Glutamatergic neuron (in vitro differentiated cells): ENCODE measurements at regions not wholly inside any gene's neighbourhood (a gene's known extent, or its start where the extent isn't known, plus 50 kb on each side); places are given as distances from the start of the nearest gene placed in this dataset.
"Not testable (repeated sequence)": the region's sequence is repeated elsewhere in the genome, so short reads cannot be mapped to it uniquely, and the experiment has no call there.

ENCODE experiments used
- DNase-seq: peaks from one replicate; pipeline ENCODE4 v3.0.0; 2022
- H3K27ac Mint-ChIP-seq: one replicate; pipeline ENCODE4 v1.8.0; 2020; ENCODE audit warnings: mild to moderate bottlenecking, mixed read lengths, inconsistent platforms; ENCODE audit not compliant: unreplicated experiment
- H3K27me3 Mint-ChIP-seq: one replicate; pipeline ENCODE4 v1.8.0; 2020; ENCODE audit warnings: mild to moderate bottlenecking, moderate library complexity, mixed read lengths, inconsistent platforms; ENCODE audit not compliant: unreplicated experiment
- H3K36me3 Mint-ChIP-seq: one replicate; pipeline ENCODE4 v1.8.0; 2020; ENCODE audit warnings: mild to moderate bottlenecking, mixed read lengths, inconsistent platforms; ENCODE audit not compliant: unreplicated experiment
- H3K4me1 Mint-ChIP-seq: one replicate; pipeline ENCODE4 v1.8.0; 2020; ENCODE audit warnings: mild to moderate bottlenecking, low read depth, mixed read lengths, inconsistent platforms; ENCODE audit not compliant: unreplicated experiment
- H3K4me3 Mint-ChIP-seq: one replicate; pipeline ENCODE4 v1.8.0; 2020; ENCODE audit warnings: mild to moderate bottlenecking, mixed read lengths, inconsistent platforms; ENCODE audit not compliant: unreplicated experiment
- H3K9me3 Mint-ChIP-seq: one replicate; pipeline ENCODE4 v1.8.0; 2020; ENCODE audit warnings: mild to moderate bottlenecking, moderate library complexity, mixed read lengths, inconsistent platforms; ENCODE audit not compliant: unreplicated experiment
- CTCF ChIP-seq: fragments of 200-600 bp; sonication (generic); IDR thresholded peaks from one replicate; pipeline ENCODE4 v1.5.0; 2021; ENCODE audit not compliant: partially characterized antibody, unreplicated experiment

- H3K27ac Mint-ChIP-seq: no peak overlapping the region
- no peak for TF ChIP-seq CTCF
- H3K4me1 Mint-ChIP-seq: no peaks in the 10 kb centered on the region
- no peak for DNase-seq
- no peaks in the 10 kb centered on the region for H3K9me3 Mint-ChIP-seq
- no peak overlapping the region for H3K4me3 Mint-ChIP-seq
- H3K36me3 Mint-ChIP-seq: peaks cover 15% of the 10 kb centered on the region
- no peaks in the 10 kb centered on the region for H3K27me3 Mint-ChIP-seq
These were observed 130.8 kb downstream of the B3GNT2 start for GRCh38 chr2:62326735-62327134.

- no peak for TF ChIP-seq CTCF
- no peak overlapping the region for H3K27ac Mint-ChIP-seq
- peaks cover 15% of the 10 kb centered on the region for H3K36me3 Mint-ChIP-seq
- no peaks in the 10 kb centered on the region for H3K4me1 Mint-ChIP-seq
- no peaks in the 10 kb centered on the region for H3K9me3 Mint-ChIP-seq
- H3K27me3 Mint-ChIP-seq: no peaks in the 10 kb centered on the region
- no peak for DNase-seq
- H3K4me3 Mint-ChIP-seq: no peak overlapping the region
These were observed 129.5 kb downstream of the B3GNT2 start for GRCh38 chr2:62325398-62325797.

- H3K27me3 Mint-ChIP-seq: no peaks in the 10 kb centered on the region
- no peak overlapping the region for H3K27ac Mint-ChIP-seq
- DNase-seq: no peak
- H3K4me1 Mint-ChIP-seq: no peaks in the 10 kb centered on the region
- H3K4me3 Mint-ChIP-seq: no peak overlapping the region
- peaks cover 6% of the 10 kb centered on the region for H3K36me3 Mint-ChIP-seq
- TF ChIP-seq CTCF: no peak
- no peaks in the 10 kb centered on the region for H3K9me3 Mint-ChIP-seq
These were observed 125.7 kb downstream of the B3GNT2 start for GRCh38 chr2:62321380-62322289.

- H3K4me3 Mint-ChIP-seq: no peak overlapping the region
These were observed 124.9 kb downstream of the B3GNT2 start for GRCh38 chr2:62320657-62321357.

GRCh38 chr2:62320137-62320536, 124.2 kb downstream of the B3GNT2 start:
- not testable (repeated sequence) for H3K9me3 Mint-ChIP-seq, H3K36me3 Mint-ChIP-seq, H3K4me1 Mint-ChIP-seq, DNase-seq, H3K27ac Mint-ChIP-seq, H3K4me3 Mint-ChIP-seq, H3K27me3 Mint-ChIP-seq

More at GRCh38 chr2:62320657-62321357, 124.9 kb downstream of the B3GNT2 start:
- Mint-ChIP-seq H3K27ac (no peak overlapping the region), H3K36me3 (peaks cover 6% of the 10 kb centered on the region), H3K9me3 (no peaks in the 10 kb centered on the region), H3K27me3 (no peaks in the 10 kb centered on the region), H3K4me1 (no peaks in the 10 kb centered on the region)
- no peak for DNase-seq
- TF ChIP-seq CTCF: no peak
